ENCODE measurements at regions not wholly inside any gene's neighbourhood (a gene's known extent, or its start where the extent isn't known, plus 50 kb on each side); places are given as distances from the start of the nearest gene placed in this dataset.
"Not testable (repeated sequence)": the region's sequence is repeated elsewhere in the genome, so short reads cannot be mapped to it uniquely, and the experiment has no call there.

DNA sequence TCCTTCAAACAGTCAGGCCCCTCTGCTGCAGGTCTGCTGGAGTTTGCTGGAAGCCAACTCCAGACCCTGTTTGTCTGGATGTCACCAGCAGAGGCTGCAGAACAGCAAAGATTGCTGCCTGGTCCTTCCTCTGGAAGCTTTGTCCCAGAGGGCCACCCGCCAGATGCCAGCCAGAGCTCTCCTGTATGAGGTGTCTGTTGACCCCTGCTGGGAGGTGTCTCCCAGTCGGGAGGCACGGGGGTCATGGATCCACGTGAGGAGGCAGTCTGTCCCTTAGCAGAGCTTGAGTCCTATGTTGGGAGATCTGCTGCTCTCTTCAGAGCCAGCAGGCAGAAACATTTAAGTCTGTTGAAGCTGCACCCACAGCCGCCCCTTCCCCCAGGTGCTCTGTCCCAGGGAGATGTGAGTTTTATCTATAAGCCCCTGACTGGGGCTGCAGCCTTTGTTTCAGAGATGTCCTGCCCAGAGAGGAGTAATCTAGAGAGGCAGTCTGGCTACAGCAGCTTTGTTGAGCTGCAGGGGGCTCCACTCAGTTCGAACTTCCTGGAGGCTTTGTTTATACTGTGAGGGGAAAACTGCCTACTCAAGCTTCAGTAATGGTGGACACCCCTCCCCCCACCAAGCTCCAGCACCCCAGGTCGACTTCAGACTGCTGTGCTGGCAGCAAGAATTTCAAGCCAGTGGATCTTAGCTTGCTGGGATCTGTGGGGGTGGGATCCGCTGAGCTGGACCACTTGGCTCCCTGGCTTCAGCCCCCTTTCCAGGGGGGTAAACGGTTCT lies 72.1 kb downstream of the OGFRL1 start:
- not testable (repeated sequence) for DNase-seq

DNA sequence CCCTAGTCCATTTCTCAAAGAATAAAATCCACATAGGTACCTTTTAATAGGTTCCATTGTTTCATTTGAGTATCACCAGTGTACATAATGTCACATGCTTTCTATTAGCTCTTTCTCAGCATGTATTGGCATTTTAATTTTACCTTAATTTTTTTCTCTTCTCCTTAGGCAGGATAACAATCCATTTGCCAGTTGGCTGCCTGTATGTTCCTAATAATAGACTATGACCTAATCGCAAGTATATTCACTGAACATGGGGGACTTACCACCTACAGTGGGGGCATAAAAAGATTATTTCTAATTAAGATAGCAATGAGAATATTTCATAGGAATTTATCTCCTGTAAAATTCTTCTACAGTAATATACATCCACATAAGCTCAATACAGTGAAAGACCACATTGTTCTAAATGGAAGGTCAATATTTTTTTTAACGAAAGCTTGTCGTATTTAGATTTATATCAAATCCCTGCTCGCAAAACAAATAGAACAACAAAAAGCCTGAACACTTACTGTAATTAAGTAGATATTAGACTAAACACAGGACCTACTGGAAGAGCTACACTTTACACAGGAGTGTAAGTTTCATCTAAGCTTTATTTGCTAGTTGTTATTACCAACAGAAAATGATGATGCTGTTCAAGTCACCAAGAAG lies 76.4 kb downstream of the OGFRL1 start:
- peak; percentile 34 for DNase-seq

DNA sequence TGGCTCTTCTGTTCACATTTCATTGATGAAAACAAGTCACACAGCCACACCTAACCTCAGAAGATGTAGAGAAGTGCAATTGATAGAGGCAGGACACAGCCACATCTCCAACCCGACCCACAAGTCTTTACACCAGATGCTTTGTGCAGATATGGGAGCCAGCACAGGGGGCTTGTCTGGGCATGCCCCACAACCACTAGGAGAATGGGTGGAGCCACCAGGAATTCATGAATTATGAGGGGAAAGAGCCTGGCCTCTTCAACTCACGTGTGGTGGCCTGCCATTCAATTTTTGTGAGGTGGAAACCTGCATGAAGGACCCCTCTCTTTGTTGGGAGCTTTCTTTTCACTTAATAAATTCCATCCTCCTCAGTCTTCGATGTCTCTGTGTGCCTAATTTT lies 79.1 kb downstream of the OGFRL1 start:
- DNase-seq, result no peak

DNA sequence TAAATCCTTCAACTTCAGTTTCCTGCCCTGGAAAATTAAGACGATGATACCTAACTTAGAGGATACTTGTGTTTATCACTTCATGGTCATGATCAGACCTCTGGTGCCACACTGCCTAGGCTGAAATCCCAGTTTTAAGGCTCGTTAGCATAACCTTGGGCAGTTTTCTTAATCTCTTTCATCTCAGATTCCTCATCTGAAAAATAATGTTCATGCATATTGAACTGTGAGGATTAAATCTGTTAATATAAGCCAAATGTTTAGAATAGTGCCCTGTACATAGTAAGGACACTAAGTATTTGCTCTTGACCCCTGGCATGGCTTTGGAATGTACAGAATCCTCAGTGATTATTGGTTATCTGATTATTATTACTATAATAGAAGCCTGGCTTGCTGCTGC lies 79.7 kb downstream of the OGFRL1 start:
- no peak for DNase-seq

DNA sequence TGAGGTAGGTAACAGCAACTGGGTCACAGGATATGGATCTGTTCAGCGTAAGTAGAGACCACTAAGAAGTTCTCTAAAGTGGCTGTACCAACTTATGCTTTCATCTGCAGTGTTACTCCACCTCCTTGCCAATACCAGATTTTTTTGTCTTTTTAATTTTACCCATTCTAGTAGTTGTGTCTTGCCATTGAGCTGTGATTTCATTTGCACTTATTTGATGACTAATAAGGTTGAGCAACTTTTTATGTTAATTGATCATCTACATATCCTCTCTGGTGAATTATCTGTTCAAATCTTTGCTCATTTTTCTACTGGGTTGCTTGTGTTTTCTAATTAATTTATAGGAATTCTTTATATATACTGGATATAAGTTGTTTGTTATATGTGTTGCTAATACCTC lies 82.9 kb downstream of the OGFRL1 start:
- DNase-seq, result no peak

DNA sequence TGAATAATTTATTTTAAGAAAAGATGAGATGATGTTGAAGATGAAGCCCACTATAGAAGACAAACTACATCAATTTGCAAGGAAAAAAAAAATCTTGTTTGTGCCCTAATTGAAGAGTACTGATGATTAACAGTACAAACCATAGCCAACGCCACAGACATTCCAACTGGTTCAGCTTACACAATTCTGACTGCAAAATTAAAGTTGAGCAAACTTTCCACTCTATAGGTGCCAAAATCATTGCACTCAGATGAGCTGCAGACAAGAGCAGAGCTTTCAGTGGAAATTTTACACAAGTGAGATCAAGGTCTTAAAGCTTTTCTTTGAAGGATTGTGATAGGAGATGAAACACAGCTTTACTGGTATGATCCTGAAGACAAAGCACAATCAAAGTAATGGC lies 85.3 kb downstream of the OGFRL1 start:
- no peak for DNase-seq

DNA sequence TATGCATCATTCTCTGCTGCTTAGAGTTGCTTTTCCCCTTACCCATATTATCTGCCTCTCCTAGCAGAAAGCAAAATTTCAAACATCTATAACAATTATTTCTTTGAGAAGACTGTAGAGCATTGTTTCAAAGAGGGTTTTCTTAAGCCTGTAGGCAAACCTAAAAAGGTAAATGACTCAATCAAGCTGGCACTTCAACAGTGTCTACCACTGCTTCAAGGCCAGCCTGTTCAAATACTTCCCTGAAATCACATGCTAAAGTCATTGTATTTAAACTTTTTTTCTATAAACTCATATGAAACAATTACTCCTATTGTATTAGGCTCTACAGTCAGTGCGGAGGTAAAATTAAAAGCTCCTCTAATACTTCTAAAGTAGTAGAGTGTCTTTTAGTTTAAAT lies 87.1 kb downstream of the OGFRL1 start:
- no peak for DNase-seq

DNA sequence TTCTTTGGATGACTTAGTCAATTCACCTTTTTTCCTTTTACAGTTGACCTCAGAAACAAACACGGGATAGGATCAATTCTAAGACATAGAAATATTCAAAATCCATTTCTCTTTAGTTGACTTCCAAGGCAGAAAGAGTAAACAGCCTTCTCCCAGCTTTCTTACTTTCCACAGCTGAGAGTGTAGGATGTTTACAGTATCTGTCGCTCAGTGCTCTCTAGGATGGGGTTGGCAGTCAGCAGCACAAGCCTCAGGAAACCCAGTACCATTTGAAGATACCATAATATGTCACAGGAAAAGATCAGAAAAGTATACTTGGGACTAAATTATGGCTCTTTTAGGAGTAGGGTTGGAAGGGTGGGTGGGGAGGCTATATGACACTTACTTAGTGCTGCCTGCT lies 88.2 kb downstream of the OGFRL1 start:
- no peak for DNase-seq

DNA sequence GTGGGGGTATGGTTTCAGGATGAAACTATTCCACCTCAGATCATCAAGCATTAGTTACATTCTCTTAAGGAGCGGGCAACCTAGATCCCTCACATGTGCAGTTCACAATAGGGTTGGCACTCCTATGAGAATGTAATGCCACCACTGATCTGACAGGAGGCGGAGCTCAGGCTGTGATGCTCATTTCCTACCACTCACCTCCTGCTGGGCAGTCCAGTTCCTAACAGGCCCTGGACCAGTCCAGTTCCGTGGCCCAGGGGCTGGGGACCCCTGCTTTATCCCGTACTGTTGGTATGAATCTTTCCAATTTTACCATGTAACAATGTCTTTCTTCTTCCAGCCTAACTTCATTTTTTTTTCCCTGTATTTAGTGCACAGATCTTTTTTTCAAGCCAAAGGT lies 94.9 kb downstream of the OGFRL1 start:
- no peak for DNase-seq

DNA sequence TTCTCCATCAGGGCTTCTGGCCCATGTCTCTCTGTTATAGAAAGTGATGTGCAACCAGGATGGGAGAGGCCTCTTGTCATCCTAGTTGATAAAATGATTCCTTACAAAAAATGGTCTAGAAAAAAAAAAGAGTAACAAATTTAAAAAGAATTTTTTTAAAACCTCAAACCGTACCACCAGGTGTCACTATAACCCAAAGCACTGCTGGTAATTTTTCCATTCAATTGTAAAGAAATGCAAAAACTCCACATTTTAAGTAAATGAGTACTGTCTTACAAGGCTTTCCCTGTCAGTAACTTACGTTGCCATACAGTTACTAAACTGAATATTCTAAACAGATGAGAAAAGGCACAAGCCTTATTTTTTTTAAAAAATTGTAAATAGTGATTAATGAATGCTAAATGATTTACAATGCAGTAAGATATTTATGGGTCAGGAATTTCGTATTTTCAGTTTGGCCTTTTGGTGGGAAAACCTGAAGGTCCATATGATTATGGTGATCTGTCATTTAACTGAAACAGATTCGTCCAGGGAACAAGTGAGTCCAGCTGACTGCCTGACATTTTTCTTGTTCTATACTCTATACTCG lies 95.4 kb downstream of the OGFRL1 start:
- peak; percentile 55 for DNase-seq

DNA sequence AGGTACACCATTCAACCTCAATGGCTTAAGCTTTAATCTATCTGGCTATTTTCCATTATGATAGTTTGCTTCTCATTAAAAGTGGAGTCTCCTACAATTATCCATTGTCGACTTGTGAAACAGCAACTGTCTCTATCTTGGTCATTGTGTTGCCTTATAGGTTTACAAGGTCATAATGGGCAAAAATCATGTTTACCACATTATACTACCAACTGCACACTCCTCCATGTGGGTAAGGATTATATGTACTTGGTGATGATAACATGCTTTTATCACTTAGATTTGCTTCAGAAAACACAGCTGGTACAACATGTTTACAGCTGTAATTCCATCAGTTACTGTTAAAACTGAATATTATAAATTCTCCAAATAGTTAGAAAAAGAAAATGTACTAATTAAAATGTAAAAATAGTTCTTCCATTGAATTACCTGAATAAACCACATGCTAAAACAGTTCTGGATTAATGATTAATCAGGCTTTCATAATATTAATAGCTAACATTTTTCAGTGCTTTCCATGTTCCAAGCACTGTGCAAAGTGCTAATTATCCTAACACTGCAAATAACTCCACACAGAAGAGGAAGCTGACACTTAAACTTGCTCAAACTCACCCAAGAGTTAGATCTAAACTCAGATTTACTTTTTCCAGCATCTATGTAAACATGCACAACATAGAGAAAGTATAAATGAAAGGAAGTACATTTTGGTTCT lies 96.7 kb downstream of the OGFRL1 start:
- no peak for DNase-seq

DNA sequence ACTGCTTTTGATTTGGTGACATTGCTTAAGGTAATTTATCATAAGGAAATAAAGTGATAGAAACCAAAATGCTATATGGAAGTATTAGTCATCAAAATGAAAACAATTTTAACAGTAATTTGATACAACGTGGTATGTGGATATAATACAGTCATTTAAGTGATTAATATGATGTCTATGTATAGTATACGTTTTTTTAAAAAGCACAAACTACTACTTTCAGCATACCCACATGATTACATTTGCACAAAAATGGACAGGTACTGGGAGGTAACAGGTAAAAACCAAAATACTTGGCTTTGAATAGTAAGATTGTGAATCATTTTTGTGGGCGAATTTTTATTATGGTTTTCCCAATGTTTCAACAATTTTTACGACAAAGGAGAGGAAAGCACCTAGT lies 97.6 kb downstream of the OGFRL1 start:
- DNase-seq, result peak; percentile 25

DNA sequence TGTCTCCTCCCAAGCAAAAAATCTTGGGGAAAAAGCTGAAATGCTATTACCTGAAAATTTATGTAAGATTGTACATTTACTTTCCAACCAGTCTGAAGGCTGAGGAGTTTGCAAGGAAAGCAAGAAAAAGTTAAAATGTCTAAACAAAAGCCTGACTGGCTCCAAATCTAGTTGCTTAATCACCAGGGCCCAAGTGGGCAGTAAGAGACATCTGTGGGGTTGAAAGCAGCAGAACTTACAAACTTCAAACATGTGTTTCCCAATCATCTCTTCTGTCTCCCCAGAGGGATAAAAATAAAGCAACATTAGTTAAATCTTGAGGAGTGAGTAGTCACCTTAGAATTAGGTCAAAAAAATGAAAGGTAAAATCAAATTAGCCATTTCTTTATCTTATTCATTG lies 98.6 kb downstream of the OGFRL1 start:
- DNase-seq, result no peak

DNA sequence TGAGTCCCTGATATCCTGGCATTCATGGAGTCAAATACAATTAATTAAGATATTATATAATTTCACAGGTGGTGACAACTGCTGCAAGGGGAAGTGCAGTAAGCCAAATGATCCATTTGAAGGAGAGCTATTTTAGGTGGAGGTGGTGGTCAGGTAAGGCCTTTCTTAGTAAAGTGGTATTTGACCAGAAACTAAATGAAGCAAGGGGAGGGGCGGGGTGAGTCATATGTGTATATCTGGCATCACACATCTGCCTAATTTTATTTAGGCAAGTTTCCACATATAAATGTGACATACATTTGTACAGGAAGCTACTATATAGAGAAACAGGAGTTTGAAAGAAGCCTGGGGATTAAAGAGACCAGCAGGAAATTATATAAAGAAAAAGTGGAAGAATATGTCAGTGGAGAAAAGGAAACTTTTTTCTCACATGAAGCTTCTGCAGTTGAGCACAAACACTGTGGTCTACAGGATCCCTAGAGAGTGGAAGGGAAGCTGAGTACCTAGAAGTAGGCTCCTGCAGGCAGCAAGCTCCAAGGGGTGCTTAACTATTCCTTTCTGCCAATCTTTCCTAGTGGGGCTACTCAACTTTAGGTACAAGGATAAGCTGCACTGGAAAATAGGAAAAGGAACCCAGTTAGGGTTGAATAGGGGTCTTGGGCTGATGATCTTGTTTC lies 99.6 kb downstream of the OGFRL1 start:
- no peak for DNase-seq

DNA sequence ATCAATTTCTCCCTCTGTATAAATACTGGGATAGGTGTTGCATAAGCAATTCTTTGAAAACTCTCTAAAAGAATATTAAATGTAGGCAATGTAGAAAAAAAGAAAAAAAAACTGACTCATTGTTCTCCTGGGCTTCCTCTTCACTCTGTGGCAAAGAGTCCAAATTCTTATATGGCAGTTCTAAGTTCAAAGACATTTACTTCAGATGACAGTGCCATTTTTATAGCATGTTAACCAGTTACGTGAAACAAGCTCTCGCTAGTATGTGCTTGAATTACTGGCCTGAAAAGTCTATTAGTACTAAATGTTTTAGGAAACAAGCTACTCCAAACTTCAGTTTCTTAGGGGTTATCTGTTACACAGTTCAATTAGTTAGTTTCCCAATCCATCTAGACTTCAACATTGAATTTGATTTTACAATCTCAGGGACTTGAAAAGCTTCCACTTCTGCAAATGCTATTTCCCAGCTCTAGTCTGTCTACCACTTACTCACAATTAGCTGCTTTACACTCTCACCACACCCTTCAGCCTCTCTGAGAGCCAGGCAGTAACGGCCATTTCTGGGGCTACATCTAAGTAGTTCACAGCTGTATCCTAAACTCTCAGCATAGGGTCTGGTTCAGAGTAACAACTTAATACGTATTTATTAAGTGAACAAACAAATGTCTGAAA lies 100.4 kb downstream of the OGFRL1 start:
- no peak for DNase-seq

DNA sequence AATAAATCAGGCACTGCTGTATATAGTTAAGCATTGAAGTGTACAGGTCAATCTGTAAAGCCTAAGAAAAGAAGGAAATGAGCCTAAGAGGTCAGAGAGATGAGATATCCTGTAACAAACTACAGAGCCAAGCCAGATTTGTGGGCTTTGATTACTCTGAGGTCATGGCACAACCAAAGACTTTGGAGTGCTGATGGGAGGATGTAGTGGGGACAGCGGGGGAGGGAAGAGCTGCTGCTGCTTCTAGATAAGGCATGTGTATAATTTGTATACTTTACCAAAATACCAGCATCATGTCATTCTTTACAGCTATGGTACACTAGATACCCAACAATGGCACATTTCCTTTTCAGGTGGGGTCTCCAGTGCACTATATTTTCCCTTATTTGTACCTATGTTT lies 102.5 kb downstream of the OGFRL1 start:
- no peak for DNase-seq

DNA sequence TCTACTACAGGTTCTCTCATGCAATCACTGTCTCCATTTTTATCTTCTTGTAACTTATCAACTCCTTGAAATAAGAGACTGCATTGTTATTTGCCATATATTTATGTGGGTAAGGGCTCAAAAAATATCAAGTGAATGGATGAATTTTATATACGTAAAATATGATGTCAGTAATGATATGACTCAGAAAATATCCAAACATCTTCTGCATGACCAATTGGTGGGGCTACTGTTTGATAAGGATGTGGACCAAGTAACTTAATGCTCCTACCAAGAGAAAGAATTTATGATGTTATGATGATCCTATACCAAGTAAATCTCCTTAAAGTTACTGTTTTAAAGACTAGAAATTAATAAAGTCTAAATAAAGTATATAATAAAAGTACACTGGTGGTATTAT lies 103.7 kb downstream of the OGFRL1 start:
- no peak for DNase-seq

DNA sequence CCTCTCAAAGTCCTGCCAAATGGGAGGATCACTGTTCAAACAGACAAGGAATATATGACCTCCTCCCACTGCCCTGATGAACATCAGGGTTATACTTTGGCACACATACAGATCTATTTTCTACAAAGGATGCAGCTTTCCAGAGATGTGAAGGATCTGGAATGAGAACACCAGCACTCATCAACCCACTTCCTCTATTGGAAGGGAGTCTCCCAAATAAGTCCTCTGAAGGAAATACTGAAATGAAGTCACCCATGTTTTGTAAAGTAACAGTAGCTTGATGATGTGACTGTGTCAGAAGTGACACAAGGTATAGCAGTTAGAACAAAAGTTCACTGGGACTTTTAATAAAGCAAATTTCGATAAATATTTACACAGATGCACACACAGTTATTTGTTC lies 104.9 kb downstream of the OGFRL1 start:
- peak; percentile 30 for DNase-seq

DNA sequence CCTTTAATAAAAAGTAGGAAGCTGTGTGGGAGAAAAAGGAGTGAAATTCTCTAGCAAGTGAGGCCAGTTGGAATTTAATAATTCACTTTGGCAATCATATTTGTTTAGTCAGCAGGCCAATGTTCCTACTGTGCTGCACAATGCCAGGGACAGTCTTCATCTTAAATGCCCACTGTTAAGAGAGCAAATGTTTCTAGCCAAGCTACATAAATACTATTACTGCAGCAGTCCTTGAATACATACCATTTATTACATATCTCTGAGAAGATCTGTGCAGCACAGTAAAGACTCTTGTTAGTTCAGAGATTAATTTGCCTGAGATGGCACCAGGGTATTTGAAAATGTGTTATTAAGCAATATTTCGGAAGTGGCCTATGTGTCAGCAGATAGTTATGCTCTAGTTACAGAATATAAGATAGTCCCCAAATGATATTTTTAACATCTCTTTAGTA lies 105.4 kb downstream of the OGFRL1 start:
- peak; percentile 75 for DNase-seq

DNA sequence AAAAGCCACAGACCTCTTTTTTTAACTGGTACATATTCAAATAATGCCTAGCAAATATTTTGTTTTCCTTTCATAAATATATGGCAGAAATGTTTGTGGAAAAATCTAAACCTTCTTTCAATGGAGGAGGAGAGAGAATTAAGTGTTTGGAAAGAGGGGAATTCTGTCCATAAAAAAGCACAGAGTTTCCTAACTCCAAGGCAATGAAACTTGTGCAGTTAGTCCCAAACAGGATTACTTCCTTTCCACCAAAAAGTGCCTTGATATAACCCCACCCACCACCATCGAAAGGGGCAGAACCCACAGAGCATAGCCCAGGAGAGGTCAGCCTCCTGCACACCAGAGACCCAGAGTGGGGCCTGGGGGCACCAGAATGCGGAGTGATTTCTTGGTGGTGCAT lies 106.3 kb downstream of the OGFRL1 start:
- no peak for DNase-seq

DNA sequence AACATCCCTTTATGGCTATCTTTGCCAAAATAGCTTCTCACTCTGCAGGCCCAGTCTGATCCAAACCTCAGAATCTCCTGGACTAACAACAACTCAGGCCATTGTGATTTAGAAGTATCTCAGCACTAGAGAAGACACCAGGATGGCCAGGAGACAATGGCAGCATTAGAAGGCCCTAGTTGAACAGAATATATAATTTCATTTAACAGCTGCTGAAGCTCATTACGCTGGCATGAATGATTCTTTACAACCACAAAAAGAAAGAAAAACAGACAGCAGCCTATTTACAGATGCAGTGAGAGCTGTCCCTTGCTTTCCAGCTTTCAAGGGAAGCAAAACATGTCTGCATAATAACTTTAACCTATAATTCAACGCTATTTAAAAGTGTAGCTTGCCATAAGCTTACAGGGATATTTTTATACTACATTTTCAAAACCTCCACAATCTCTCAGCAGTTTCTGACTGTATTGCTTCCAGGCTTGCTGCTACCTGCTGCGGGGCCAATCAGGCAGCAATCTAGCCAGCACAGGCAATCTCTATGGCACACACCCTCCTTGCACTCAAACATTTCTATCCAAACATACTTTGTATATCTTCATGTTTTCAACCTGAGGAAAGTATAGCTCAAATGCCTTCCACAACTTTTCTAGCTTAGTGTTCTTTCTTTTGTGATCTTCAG lies 107.3 kb downstream of the OGFRL1 start:
- DNase-seq, result no peak

DNA sequence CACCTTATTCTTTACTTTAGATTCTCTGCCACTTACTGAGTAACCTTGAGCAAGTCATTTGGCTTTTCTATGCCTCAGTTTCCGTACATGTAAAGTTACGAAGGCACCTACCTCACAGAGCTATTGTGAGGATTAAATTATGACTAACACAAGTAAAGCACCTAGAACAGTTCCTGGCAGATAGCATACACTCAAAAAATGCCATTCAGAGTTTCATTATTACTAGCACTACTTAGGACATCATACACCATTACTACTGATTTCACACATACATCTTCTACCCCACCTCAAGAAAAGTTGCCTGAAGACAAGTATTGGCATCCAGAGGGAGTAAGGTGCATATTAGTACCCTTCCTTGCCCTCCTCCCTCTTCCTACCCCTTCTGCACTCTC lies 107.8 kb downstream of the OGFRL1 start:
- no peak for DNase-seq
